ENCODE measurements at regions not wholly inside any gene's neighbourhood (a gene's known extent, or its start where the extent isn't known, plus 50 kb on each side); places are given as distances from the start of the nearest gene placed in this dataset.

DNA sequence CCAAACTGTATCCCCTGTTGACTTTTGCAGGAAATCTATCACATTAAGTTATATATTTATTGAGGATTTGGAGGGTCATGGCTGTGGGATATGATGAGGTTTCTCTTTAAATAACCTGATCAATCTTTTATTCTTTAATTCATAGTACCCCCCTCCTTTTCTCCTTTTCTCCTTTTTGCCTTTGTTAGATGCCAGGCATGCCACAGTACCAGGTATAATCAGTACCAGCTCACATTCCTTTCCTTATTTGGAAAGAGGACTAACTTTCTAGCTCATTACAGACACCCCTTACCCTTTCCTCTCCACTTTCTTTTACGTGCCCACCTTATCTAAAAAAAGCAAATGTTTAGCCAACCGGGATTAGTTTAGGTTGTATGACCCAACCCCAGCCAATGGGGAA is 326.4 kb upstream of the NAALADL2 start:
- Histone ChIP-seq H3K36me3 (ENCODE audit: insufficient read depth, low read length) (no peaks in the 10 kb centered on the region), H4K20me1 (ENCODE audit: insufficient read depth, low read length) (no peaks in the 10 kb centered on the region), H3K4me3 (ENCODE audit: low read depth, low read length, poor library complexity, severe bottlenecking) (no peak overlapping the region), H3K9me3 (ENCODE audit: low read length) (no peaks in the 10 kb centered on the region), H3K27ac (ENCODE audit: low read depth, low read length, poor library complexity, severe bottlenecking) (no peak overlapping the region), H3K79me2 (ENCODE audit: insufficient read depth, low read depth, low read length) (no peaks in the 10 kb centered on the region), H3K9me2 (ENCODE audit: insufficient read depth, low read length) (no peaks in the 10 kb centered on the region), H2AFZ (ENCODE audit: low read length) (no peak overlapping the region), H3K4me1 (ENCODE audit: insufficient read depth, low read length, poor library complexity, severe bottlenecking) (no peaks in the 10 kb centered on the region), H3K4me2 (ENCODE audit: low read length) (no peak overlapping the region)
- ChIA-PET CTCF (ENCODE audit: unreplicated experiment) (no interaction called here), POLR2A (interaction anchor here (0.7 kb wide), 1 partner anchor 143 kb away, joined by 4 read pairs; no protein-coding TSS in a partner anchor)
- DNase-seq (ENCODE audit: low spot score): no peak
- no peak for TF ChIP-seq EZH2phosphoT487 (IDR thresholded peaks at IDR 0.05; ENCODE audit: borderline replicate concordance, low read depth, low read length)
- TF ChIP-seq, protein P1, sequence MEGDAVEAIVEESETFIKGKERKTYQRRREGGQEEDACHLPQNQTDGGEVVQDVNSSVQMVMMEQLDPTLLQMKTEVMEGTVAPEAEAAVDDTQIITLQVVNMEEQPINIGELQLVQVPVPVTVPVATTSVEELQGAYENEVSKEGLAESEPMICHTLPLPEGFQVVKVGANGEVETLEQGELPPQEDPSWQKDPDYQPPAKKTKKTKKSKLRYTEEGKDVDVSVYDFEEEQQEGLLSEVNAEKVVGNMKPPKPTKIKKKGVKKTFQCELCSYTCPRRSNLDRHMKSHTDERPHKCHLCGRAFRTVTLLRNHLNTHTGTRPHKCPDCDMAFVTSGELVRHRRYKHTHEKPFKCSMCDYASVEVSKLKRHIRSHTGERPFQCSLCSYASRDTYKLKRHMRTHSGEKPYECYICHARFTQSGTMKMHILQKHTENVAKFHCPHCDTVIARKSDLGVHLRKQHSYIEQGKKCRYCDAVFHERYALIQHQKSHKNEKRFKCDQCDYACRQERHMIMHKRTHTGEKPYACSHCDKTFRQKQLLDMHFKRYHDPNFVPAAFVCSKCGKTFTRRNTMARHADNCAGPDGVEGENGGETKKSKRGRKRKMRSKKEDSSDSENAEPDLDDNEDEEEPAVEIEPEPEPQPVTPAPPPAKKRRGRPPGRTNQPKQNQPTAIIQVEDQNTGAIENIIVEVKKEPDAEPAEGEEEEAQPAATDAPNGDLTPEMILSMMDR (conservative IDR thresholded peaks at IDR 0.05; ENCODE audit: low read length): no peak
- no TSS peak for BruUV-seq (replicated peaks)
- intact Hi-C loops (cut with micrococcal nuclease; ENCODE audit: unreplicated experiment): no loop called here

GRCh38 chr3:174533286-174533685 is 325.8 kb upstream of the NAALADL2 start:
- no peak overlapping the region for H3K4me2 ChIP-seq (ENCODE audit: low read length)
- no peaks in the 10 kb centered on the region for H3K9me3 ChIP-seq (ENCODE audit: low read length)
- TF ChIP-seq EZH2phosphoT487 (IDR thresholded peaks at IDR 0.05; ENCODE audit: borderline replicate concordance, low read depth, low read length): no peak
- TF ChIP-seq, protein P1 (conservative IDR thresholded peaks at IDR 0.05; ENCODE audit: low read length): no peak
- H3K4me1 ChIP-seq (ENCODE audit: insufficient read depth, low read length, poor library complexity, severe bottlenecking): no peaks in the 10 kb centered on the region
- no peak for DNase-seq (ENCODE audit: low spot score)
- H3K27ac ChIP-seq (ENCODE audit: low read depth, low read length, poor library complexity, severe bottlenecking): no peak overlapping the region
- H3K4me3 ChIP-seq (ENCODE audit: low read depth, low read length, poor library complexity, severe bottlenecking): no peak overlapping the region
- no peaks in the 10 kb centered on the region for H4K20me1 ChIP-seq (ENCODE audit: insufficient read depth, low read length)
- H3K36me3 ChIP-seq (ENCODE audit: insufficient read depth, low read length): no peaks in the 10 kb centered on the region
- BruUV-seq (replicated peaks): no TSS peak
- no peak overlapping the region for H2AFZ ChIP-seq (ENCODE audit: low read length)
- H3K9me2 ChIP-seq (ENCODE audit: insufficient read depth, low read length): no peaks in the 10 kb centered on the region
- POLR2A ChIA-PET: interaction anchor here (0.7 kb wide), 2 partner anchors 143 to 737 kb away, joined by 3 to 4 read pairs; no protein-coding TSS in a partner anchor
- H3K79me2 ChIP-seq (ENCODE audit: insufficient read depth, low read depth, low read length): no peaks in the 10 kb centered on the region
- CTCF ChIA-PET (ENCODE audit: unreplicated experiment): no interaction called here
- intact Hi-C loops (cut with micrococcal nuclease; ENCODE audit: unreplicated experiment): no loop called here

- no peak for TF ChIP-seq EZH2phosphoT487 (IDR thresholded peaks at IDR 0.05; ENCODE audit: borderline replicate concordance, low read depth, low read length)
- TF ChIP-seq, protein P1 (conservative IDR thresholded peaks at IDR 0.05; ENCODE audit: low read length): no peak
- Histone ChIP-seq H3K4me2 (ENCODE audit: low read length) (no peak overlapping the region), H3K79me2 (ENCODE audit: insufficient read depth, low read depth, low read length) (no peaks in the 10 kb centered on the region), H3K9me2 (ENCODE audit: insufficient read depth, low read length) (no peaks in the 10 kb centered on the region), H3K9me3 (ENCODE audit: low read length) (no peaks in the 10 kb centered on the region), H3K27ac (ENCODE audit: low read depth, low read length, poor library complexity, severe bottlenecking) (no peak overlapping the region), H2AFZ (ENCODE audit: low read length) (no peak overlapping the region), H4K20me1 (ENCODE audit: insufficient read depth, low read length) (no peaks in the 10 kb centered on the region), H3K36me3 (ENCODE audit: insufficient read depth, low read length) (no peaks in the 10 kb centered on the region), H3K4me3 (ENCODE audit: low read depth, low read length, poor library complexity, severe bottlenecking) (no peak overlapping the region), H3K4me1 (ENCODE audit: insufficient read depth, low read length, poor library complexity, severe bottlenecking) (no peaks in the 10 kb centered on the region)
- CTCF ChIA-PET (ENCODE audit: unreplicated experiment): no interaction called here
- POLR2A ChIA-PET: interaction anchor here (1.5 kb wide), 1 partner anchor 11 kb away, joined by 3 read pairs; no protein-coding TSS in a partner anchor
- DNase-seq (ENCODE audit: low spot score): no peak
- BruUV-seq (replicated peaks): no TSS peak
- intact Hi-C loops (cut with micrococcal nuclease; ENCODE audit: unreplicated experiment): no loop called here
These were observed 322.8 kb upstream of the NAALADL2 start for GRCh38 chr3:174536319-174536718.
